ENCODE measurements at regions not wholly inside any gene's neighbourhood (a gene's known extent, or its start where the extent isn't known, plus 50 kb on each side); places are given as distances from the start of the nearest gene placed in this dataset.

DNA sequence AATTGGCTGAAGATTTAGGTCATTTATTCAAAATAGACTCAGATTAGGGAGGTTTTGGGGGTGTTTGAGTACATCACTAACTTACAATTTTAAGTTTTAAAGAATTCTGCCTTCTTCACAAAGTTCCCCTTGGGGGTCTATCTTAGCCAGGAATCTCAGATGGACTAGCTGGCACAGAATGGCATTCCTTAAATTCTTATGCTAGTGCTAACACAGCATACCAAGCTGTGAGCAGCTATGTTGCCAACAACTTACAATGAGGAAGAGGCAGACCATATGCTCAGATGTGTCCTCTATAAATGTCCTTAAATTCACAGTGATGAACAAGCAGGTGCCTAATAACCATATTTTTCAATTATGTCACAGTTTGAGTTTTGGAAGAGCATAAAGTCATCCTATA is 60.9 kb upstream of the NPHP3 start:
- no peaks in the 10 kb centered on the region for H3K36me3 Mint-ChIP-seq (ENCODE audit: low read depth)
- ATAC-seq (no peak), DNase-seq (no peak)
- no peak overlapping the region for H3K4me3 Mint-ChIP-seq
- H3K9me3 Mint-ChIP-seq: no peaks in the 10 kb centered on the region
- peaks cover 9% of the 10 kb centered on the region for H3K27me3 Mint-ChIP-seq
- H3K4me1 Mint-ChIP-seq: no peaks in the 10 kb centered on the region
- H3K27ac Mint-ChIP-seq: no peak overlapping the region

DNA sequence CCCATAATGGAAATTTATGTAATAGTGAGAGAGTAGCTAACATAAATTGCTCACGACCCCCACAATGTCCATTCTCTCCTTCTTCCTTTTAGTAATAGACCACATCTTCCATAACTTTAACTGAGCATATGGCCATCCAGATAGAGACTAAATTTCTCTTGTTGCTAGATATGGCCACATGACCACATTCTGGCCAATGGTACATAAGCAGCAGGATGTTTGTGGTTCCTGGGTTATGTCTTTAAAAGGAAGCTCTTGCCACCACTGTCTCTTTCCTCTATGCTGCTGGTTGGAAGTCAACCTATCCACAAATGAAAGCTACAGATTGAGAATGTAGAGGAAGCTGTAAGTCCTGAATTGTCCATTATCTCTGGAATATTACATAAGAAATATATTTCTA is 59.7 kb upstream of the NPHP3 start:
- Mint-ChIP-seq H3K9me3 (no peaks in the 10 kb centered on the region), H3K36me3 (ENCODE audit: low read depth) (no peaks in the 10 kb centered on the region), H3K4me1 (no peaks in the 10 kb centered on the region), H3K4me3 (no peak overlapping the region), H3K27ac (no peak overlapping the region), H3K27me3 (peaks cover 10% of the 10 kb centered on the region)
- no peak for DNase-seq
- no peak for ATAC-seq

DNA sequence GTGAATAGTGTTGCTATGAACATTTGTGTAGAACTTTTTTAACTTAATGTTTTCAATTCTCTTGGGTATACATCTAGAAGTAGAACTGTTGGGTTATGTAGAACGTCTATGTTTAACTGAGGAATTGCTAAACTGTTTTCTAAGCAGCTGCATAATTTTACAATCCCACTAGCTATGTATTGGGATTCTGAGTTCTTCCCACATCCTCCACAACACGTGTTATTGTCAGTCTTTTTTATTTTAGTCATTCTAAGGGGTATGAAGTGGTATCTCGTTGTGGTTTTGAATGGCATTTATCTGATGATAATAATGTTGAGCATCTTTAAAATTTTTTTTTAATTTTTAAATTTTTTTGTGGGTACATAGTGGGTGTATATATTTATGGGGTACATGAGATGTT is 55.0 kb upstream of the NPHP3 start:
- ATAC-seq: no peak
- no peak overlapping the region for H3K4me3 Mint-ChIP-seq
- H3K36me3 Mint-ChIP-seq (ENCODE audit: low read depth): no peaks in the 10 kb centered on the region
- DNase-seq: no peak
- H3K27me3 Mint-ChIP-seq: peaks cover 6% of the 10 kb centered on the region
- no peaks in the 10 kb centered on the region for H3K9me3 Mint-ChIP-seq
- H3K4me1 Mint-ChIP-seq: no peaks in the 10 kb centered on the region
- no peak overlapping the region for H3K27ac Mint-ChIP-seq

DNA sequence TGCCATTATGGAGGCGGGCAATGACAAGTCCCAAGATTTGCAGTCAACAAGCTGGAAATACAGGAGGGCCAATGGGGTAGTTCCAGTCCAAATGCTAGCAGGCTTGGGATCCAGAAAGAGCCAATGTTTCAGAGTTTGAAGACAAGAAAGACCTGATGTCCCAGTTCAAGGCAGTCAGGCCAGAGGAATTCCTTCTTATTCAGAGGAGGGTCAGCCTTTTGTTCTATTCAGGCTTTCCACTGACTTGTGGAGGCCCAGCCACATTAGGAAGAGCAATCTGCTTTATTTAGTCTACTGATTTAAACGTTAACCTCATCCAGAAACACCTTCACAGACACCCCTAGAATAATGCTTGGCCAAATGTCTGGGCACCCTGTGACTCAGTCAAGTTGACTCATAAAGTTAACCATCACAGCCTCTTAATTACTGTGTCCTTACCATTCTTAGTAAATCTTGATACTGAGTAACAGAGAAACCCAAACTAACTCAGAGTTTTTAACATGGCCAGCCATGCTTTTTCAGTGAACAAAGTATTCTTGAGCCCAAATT is 50.9 kb upstream of the NPHP3 start:
- no peaks in the 10 kb centered on the region for H3K4me1 Mint-ChIP-seq
- no peaks in the 10 kb centered on the region for H3K9me3 Mint-ChIP-seq
- DNase-seq (no peak), ATAC-seq (peak; percentile 80)
- H3K36me3 Mint-ChIP-seq (ENCODE audit: low read depth): no peaks in the 10 kb centered on the region
- peaks cover 13% of the 10 kb centered on the region for H3K27me3 Mint-ChIP-seq
- no peak overlapping the region for H3K27ac Mint-ChIP-seq
- H3K4me3 Mint-ChIP-seq: no peak overlapping the region

DNA sequence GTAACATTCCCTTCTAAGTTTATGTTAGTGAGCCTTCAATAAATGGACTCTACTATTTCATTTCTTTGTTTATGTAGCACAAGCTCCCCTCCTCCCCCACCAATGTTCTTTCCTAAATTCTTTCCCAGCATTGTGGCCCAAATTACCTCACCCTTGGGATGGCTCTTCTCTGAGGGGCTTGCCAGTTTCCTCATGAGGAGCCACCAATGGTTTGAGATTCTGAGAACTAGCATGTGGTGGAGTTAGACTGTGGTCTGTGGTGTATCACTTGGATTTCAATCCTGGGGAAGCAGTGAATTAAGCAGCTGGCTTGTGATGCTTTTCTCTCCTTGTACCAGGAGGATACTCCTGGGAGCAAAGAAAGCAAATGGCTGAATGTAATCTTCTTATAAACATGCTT is 50.0 kb upstream of the NPHP3 start:
- Mint-ChIP-seq H3K4me3 (no peak overlapping the region), H3K4me1 (no peaks in the 10 kb centered on the region), H3K9me3 (no peaks in the 10 kb centered on the region), H3K36me3 (ENCODE audit: low read depth) (no peaks in the 10 kb centered on the region), H3K27me3 (peaks cover 18% of the 10 kb centered on the region), H3K27ac (no peak overlapping the region)
- ATAC-seq (no peak), DNase-seq (no peak)

Data from activated naive CD8-positive, alpha-beta T cell treated with anti-CD3 and anti-CD28 coated beads, Interleukin-2, amount 50 U/mL, for 24 hours (primary cell).